GM12878 (cell line): ENCODE measurements at regions not wholly inside any gene's neighbourhood (a gene's known extent, or its start where the extent isn't known, plus 50 kb on each side); places are given as distances from the start of the nearest gene placed in this dataset.
"Not testable (repeated sequence)": the region's sequence is repeated elsewhere in the genome, so short reads cannot be mapped to it uniquely, and the experiment has no call there.

ENCODE experiments used
- ATAC-seq: fragments of 200-7000 bp; cut with Tn5 transposase; 3 replicates; pipeline ENCODE4 v1.9.1; 2020; ENCODE audit warnings: mild to moderate bottlenecking, moderate library complexity
- BruUV-seq: library from RNA; stranded (reverse); fragments of 400-500 nt; replicated peaks from 2 replicates; lab custom pipeline; 2021; lab: Mats Ljungman, UMichigan
- CTCF ChIA-PET: fragments of 300-600 bp; sonication (Branson Sonifier 250); formaldehyde crosslinking; extraction: SDS; loops from one replicate; lab custom pipeline; 2021; ENCODE audit warnings: inconsistent platforms; lab: Yijun Ruan, JAX
- POLR2A ChIA-PET: fragments of 350-600 bp; formaldehyde crosslinking; extraction: SDS; loops from one replicate; lab custom pipeline; 2021; ENCODE audit warnings: inconsistent platforms; lab: Charles Lee
- RAD21 ChIA-PET: fragments of 300-600 bp; sonication (Branson Sonifier 250); formaldehyde crosslinking; loops from one replicate; lab custom pipeline; 2023; ENCODE audit warnings: antibody characterized with exemption; ENCODE audit not compliant: unreplicated experiment; lab: Charles Lee
- SMC1A ChIA-PET: fragments of 300-600 bp; sonication (Branson Sonifier 250); formaldehyde crosslinking; loops from one replicate; lab custom pipeline; 2023; ENCODE audit not compliant: unreplicated experiment, uncharacterized antibody; lab: Charles Lee
- DNase-seq: peaks from one replicate; pipeline ENCODE4 v3.0.0-alpha.2; 2011; ENCODE audit warnings: low read depth, low spot score
- FAIRE-seq: peaks from 3 replicates; lab custom pipeline; 2011; peaks lifted over from hg19 to GRCh38; lab: Jason Lieb, UNC
- H2AFZ ChIP-seq: 2 replicates; pipeline ENCODE4 v1.6.0; 2011; ENCODE audit warnings: low read depth, low read length, control low read depth; ENCODE audit not compliant: control insufficient read depth
- H3K27ac ChIP-seq: 2 replicates; pipeline ENCODE4 v1.5.1; 2011; ENCODE audit warnings: control low read depth; ENCODE audit not compliant: control insufficient read depth, insufficient read depth
- H3K27me3 ChIP-seq, 2 experiments: replicated peaks in 1 of 2; 2 replicates each; pipeline versions ENCODE4 v1.6.0 to v1.6.1; 2011; ENCODE audit warnings: low read length in 1 of 2; ENCODE audit not compliant: control insufficient read depth in 2 of 2, insufficient read depth in 2 of 2
- H3K36me3 ChIP-seq, 2 experiments: 2 replicates each; pipeline ENCODE4 v1.5.1; 2011; ENCODE audit warnings: low read length in 1 of 2; ENCODE audit not compliant: control insufficient read depth in 2 of 2, insufficient read depth in 2 of 2
- H3K4me1 ChIP-seq: 2 replicates; pipeline ENCODE4 v1.6.1; 2011; ENCODE audit warnings: mild to moderate bottlenecking, low read length, moderate library complexity, mixed read lengths; ENCODE audit not compliant: control insufficient read depth, insufficient read depth
- H3K4me2 ChIP-seq: 2 replicates; pipeline ENCODE4 v1.6.0; 2011; ENCODE audit warnings: control low read depth; ENCODE audit not compliant: control insufficient read depth, insufficient read depth
- H3K4me3 ChIP-seq: fragments of 200-600 bp; sonication (generic); 2 replicates; pipeline ENCODE4 v1.5.1; 2016
- H3K79me2 ChIP-seq: 2 replicates; pipeline ENCODE4 v1.6.0; 2011; ENCODE audit warnings: low read length; ENCODE audit not compliant: control insufficient read depth, insufficient read depth
- H3K9ac ChIP-seq: 2 replicates; pipeline ENCODE4 v1.8.0; 2011; ENCODE audit warnings: low read length, control low read depth, mixed read lengths; ENCODE audit not compliant: control insufficient read depth, insufficient read depth
- H3K9me3 ChIP-seq: replicated peaks from 3 replicates; pipeline ENCODE4 v1.5.1; 2011; ENCODE audit warnings: mild to moderate bottlenecking, low read length; ENCODE audit not compliant: control insufficient read depth, insufficient read depth
- H4K20me1 ChIP-seq: 2 replicates; pipeline ENCODE4 v1.6.0; 2011; ENCODE audit not compliant: control insufficient read depth, insufficient read depth
- KLF5 ChIP-seq: fragments of 450-650 bp; IDR thresholded peaks from 2 replicates; pipeline ENCODE4 v1.6.1; 2014; ENCODE audit warnings: mild to moderate bottlenecking; ENCODE audit not compliant: partially characterized antibody
- MYC ChIP-seq: IDR thresholded peaks from 2 replicates; pipeline ENCODE4 v1.6.1; 2011; ENCODE audit warnings: mild to moderate bottlenecking, low read length, moderate library complexity, inconsistent platforms; ENCODE audit not compliant: insufficient read depth, insufficient replicate concordance, insufficient read length, severe bottlenecking
- POLR2A ChIP-seq: IDR thresholded peaks from 2 replicates; pipeline ENCODE4 v1.6.1; 2011; ENCODE audit warnings: low read depth, mild to moderate bottlenecking, low read length
- POLR2AphosphoS2 ChIP-seq: IDR thresholded peaks from 2 replicates; pipeline ENCODE4 v1.6.1; 2011; ENCODE audit warnings: low read depth, mild to moderate bottlenecking, low read length, improper control_type of control experiment, moderate library complexity
- RAD51 ChIP-seq: fragments of 450-650 bp; IDR thresholded peaks from 2 replicates; pipeline ENCODE4 v1.6.1; 2016; ENCODE audit warnings: moderate library complexity, mild to moderate bottlenecking, inconsistent platforms
- STAT1 ChIP-seq: fragments of 450-650 bp; conservative IDR thresholded peaks from 2 replicates; pipeline ENCODE4 v1.6.1; 2014; ENCODE audit warnings: antibody characterized with exemption, mild to moderate bottlenecking
- TAF1 ChIP-seq: IDR thresholded peaks from 2 replicates; pipeline ENCODE4 v1.6.1; 2011; ENCODE audit warnings: mild to moderate bottlenecking, low read depth, low read length, borderline replicate concordance
- WGBS: methylation state at CpG from one replicate; pipeline ENCODE4 v1.1.6; 2016; ENCODE audit warnings: low lambda C conversion rate; ENCODE audit not compliant: insufficient replicate concordance, insufficient coverage; ENCODE audit errors: missing lambda C conversion rate; 5-methylcytosine and 5-hydroxymethylcytosine counted together
- in situ Hi-C: fragments of 300-500 bp; cut with MboI; formaldehyde crosslinking; loops from 9 replicates; pipeline ENCODE4 v1.14.3; 2018; ENCODE audit warnings: mixed read lengths
- intact Hi-C: fragments of 100-400 bp; cut with micrococcal nuclease; formaldehyde crosslinking; loops from one replicate; pipeline ENCODE4 v1.14.2; 2022; ENCODE audit not compliant: unreplicated experiment

DNA sequence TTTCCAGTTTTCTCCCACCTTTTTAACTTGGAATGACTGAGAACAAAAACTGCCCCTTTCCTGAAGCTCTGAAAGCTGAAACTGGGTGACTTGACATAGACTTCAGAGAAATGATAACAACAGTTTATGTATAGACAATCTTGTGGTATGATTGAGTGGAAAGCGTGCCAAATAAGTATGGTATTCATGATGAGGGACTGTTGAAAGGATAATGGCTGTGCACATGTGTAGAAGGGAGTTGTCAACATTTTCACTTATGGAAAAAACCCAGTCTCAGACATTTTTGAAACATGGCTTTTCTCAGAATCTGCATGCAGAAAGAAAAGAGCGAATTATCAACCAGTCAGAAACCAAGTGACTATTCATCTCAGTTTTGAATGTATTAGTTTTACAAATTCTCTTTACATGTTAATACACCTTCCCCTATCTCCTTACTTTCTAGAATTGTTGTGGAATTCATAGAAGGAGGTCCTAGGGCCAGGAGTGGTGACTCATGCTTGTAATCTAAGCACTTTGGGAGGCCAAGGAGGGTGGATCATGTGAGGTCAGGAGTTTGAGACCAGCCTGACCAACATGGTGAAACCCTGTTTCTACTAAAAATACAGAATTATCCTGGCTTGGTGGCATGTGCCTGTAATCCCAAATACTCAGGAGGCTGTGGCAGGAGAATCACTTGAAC, 261.2 kb downstream of the S1PR1 start (continued):
- TF ChIP-seq STAT1, result no peak
- no peak for TF ChIP-seq POLR2A
- no peak for TF ChIP-seq KLF5
- TF ChIP-seq POLR2AphosphoS2, result no peak
- TF ChIP-seq TAF1, result no peak
- TF ChIP-seq RAD51, result no peak
- no peak for TF ChIP-seq MYC
- TF ChIP-seq, all 136 proteins: peak for 0

- H3K4me1 ChIP-seq, H4K20me1 ChIP-seq, H3K27ac ChIP-seq, H3K9ac ChIP-seq, H3K27me3 ChIP-seq, H3K9me3 ChIP-seq, H3K36me3 ChIP-seq, H3K4me3 ChIP-seq, DNase-seq, FAIRE-seq, RAD21 ChIA-PET, H3K4me2 ChIP-seq, POLR2A ChIA-PET, ATAC-seq, H2AFZ ChIP-seq, SMC1A ChIA-PET, BruUV-seq, H3K79me2 ChIP-seq, intact Hi-C loops: not testable (repeated sequence)
- in situ Hi-C loops, result loop anchor here (25.0 kb wide), 2 partner anchors 683 to 1458 kb away; no protein-coding TSS in a partner anchor
- CTCF ChIA-PET, result interaction anchor here (1.6 to 2.0 kb wide), 2 partner anchors 10 to 16 kb away, joined by 5 to 8 read pairs; no protein-coding TSS in a partner anchor
- 20% methylated on average over 2 of the region's 2 CpGs for WGBS
Observed at GRCh38 chr1:101504106-101504505, 267.3 kb downstream of the S1PR1 start.

DNA sequence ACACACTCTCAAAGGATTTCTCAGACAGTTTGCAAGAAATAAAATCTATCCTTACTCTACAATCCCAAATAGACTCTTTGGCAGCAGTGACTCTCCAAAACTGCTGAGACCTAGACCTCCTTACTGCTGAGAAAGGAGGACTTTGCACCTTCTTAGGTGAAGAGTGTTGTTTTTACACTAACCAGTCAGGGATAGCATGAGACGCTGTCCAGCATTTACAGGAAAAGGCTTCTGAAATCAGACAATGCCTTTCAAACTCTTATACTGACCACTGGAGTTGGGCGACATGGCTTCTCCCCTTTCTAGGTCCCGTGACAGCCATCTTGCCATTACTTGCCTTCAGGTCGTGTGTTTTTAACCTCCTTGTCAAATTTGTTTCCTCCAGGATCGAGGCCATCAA, 268.4 kb downstream of the S1PR1 start:
- BruUV-seq, ATAC-seq, H3K9ac ChIP-seq, H3K4me1 ChIP-seq, H3K79me2 ChIP-seq, H3K4me3 ChIP-seq, H3K9me3 ChIP-seq, DNase-seq, H3K4me2 ChIP-seq, H4K20me1 ChIP-seq, H2AFZ ChIP-seq, H3K36me3 ChIP-seq, FAIRE-seq, H3K27ac ChIP-seq, H3K27me3 ChIP-seq, POLR2A ChIA-PET: not testable (repeated sequence)
- RAD21 ChIA-PET, result interaction anchor here (0.9 kb wide), 1 partner anchor 95 kb away, joined by 3 read pairs; no protein-coding TSS in a partner anchor
- CTCF ChIA-PET, result interaction anchor here (1.1 to 7.8 kb wide), 10 partner anchors 11 to 217 kb away, joined by 4 to 87 read pairs (median 6); no protein-coding TSS in a partner anchor
- in situ Hi-C loops (loop anchor here (25.0 kb wide), 2 partner anchors 682 to 1457 kb away; no protein-coding TSS in a partner anchor), intact Hi-C loops (loop anchor here (5.0 kb wide), 1 partner anchor 198 kb away; no protein-coding TSS in a partner anchor)
- SMC1A ChIA-PET, result interaction anchor here (0.6 to 2.8 kb wide), 7 partner anchors 12 to 575 kb away, joined by 3 to 16 read pairs (median 4); no protein-coding TSS in a partner anchor
- WGBS, result 68% methylated on average over 5 of the region's 5 CpGs
